ENCODE measurements at regions not wholly inside any gene's neighbourhood (a gene's known extent, or its start where the extent isn't known, plus 50 kb on each side); places are given as distances from the start of the nearest gene placed in this dataset.

DNA sequence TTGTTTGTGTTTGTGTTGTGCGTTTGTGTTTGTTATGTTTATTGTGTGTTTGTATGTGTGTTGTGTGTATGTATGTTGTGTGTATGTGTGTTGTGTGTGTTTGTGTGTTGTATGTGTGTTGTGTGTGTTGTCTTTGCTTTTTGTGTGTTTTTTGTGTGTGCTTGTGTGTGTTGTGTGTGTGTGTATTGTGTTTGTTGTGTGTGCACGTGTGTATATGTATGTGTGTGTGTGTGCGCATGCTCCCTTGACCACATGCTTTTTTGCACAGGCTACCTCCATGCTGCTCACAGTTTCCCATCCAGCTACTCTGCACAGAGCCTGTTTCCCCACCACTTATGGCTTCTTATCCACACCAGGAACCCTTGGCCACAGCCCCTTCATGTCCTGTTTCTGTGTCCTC, 720.0 kb upstream of the ADAMTS16 start:
- DNase-seq, result no peak

DNA sequence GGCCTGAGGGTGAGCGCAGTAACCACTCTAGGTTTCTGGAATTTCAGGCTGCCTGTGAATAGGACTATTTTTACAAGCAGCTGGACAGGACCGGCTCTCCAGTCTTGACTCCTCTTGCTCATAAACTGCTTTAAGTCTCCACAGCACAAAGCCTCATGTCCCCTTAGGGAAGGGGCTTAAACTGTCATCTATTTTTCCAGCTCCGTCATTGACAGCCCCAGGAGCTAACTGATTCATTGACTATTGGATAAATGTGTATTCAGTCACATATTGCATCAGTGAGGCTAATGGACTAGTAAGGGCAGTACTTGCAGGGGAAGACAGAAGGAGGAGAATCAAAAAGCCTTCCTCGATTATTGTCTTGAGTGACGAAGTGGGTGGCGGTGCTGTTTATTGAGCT, 719.4 kb upstream of the ADAMTS16 start:
- DNase-seq, result no peak

DNA sequence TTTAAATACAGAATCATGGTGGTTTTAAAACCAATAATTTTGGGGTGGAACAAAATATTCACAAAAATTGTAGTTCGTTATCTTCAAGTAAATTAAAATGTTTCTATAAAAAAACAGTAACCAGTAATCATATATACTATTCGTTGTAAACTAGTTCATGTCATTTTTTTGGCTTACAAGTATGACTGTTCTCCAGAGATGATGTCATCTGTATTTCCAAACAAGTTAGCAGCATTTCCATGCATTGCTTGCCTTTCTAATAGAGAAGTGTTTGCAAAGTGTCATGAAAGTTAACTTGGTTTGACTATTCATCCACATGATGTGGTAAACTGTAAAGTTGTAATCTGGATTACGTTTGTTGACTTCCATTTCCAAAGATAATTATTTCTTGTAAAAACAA, 717.9 kb upstream of the ADAMTS16 start:
- no peak for DNase-seq

DNA sequence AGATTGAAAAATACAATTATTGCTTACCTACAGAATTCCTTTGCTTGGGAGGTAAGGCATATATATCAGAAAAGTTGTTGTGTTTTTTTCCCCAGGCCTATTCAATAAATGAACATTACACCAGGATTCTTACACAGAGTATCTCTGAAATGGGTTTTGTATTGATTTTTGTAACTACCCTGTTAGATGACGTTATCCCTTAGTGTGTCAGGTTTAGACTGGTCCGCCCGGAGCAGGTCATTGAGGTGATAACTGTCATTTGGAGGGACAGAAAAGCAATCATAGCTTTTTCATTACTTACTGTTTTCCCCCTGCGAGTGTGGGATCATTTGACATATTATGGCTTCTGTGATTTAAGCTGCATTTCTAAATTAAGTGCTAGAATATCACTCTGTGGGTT, 715.2 kb upstream of the ADAMTS16 start:
- DNase-seq, result no peak

GRCh38 chr5:4440536-4440935, 699.6 kb upstream of the ADAMTS16 start:
- DNase-seq, result no peak

DNA sequence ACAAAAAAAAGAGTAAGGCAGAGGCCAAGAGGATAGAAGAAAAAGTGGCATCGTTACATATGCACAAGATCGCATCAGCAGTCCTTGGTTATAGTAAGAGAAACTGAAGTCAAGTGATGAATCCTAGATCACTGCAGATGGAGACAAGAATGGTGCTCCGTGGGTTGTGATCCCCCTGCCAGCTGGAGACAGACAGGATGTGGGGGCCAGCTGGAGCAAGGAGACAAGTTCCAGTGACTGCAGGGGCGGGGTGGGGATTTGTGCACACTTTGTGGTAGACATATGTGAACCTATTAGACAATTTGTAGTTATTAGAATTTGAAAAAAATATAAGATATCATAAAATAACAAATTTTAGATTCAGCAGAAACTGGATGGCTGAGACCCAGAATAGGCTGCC, 697.9 kb upstream of the ADAMTS16 start:
- no peak for DNase-seq

- DNase-seq, result no peak
Measured at GRCh38 chr5:4447657-4448056, 692.5 kb upstream of the ADAMTS16 start.

- no peak for DNase-seq
Measured at GRCh38 chr5:4453655-4454054, 686.5 kb upstream of the ADAMTS16 start.

DNA sequence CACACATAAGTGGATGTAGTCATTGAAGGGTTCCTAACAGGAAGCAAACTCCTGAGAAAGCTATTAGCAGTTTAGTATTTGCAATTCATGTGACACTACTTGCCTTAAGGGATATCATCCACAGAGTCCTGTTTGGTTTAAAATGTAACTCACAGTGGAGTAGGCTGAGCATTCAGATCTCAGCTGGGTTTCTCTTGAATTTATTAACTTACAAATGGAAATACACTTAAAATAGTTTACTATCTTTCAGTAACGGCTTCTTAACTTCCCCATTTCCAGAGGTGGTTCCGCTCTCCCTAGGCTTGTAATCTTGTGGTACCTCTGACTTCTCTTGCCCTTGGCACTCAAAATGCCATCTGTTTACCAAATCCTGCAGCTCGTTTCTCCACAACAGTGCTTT, 660.7 kb upstream of the ADAMTS16 start:
- no peak for DNase-seq

- DNase-seq, result no peak
Measured at GRCh38 chr5:4480528-4481349, 659.4 kb upstream of the ADAMTS16 start.

DNA sequence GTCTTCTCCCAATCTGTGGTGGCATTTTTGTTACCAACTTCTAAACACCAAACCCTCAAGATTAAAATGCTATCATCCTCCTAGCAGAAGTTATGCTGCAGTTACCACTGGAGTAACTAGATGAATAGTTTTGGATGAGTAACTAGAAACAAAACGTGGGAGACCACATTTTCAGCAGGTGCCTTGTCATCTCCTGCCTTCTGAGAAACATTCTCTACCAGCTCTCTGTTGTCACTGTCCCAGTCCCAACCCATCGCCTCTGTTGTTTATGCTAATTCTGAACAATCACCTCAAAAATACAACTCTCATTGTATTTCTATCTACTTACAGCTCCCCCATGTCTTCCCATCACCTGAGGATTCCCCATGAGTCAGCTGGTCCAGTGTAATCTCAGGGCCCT, 652.5 kb upstream of the ADAMTS16 start:
- DNase-seq, result no peak

GRCh38 chr5:4511996-4512656, 628.0 kb upstream of the ADAMTS16 start:
- no peak for DNase-seq

DNA sequence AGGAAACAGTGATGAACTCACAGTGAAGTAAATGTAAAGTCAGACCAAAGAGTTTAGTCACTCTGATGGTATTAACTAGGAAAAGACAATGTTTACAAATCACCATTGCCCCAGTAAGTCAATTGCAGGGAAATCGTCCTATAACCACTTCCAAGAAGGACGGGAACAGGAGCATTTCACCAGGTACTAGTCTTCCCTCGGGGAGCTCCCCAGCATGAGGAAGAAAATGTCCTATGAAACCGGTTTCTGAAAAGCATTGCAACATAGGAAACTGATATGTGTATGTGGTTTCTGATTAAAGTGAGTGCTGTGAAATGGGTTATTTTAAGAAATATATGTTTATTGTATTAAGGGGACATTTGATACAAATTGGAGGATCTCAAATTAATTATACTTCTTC, 626.7 kb upstream of the ADAMTS16 start:
- DNase-seq, result no peak

DNA sequence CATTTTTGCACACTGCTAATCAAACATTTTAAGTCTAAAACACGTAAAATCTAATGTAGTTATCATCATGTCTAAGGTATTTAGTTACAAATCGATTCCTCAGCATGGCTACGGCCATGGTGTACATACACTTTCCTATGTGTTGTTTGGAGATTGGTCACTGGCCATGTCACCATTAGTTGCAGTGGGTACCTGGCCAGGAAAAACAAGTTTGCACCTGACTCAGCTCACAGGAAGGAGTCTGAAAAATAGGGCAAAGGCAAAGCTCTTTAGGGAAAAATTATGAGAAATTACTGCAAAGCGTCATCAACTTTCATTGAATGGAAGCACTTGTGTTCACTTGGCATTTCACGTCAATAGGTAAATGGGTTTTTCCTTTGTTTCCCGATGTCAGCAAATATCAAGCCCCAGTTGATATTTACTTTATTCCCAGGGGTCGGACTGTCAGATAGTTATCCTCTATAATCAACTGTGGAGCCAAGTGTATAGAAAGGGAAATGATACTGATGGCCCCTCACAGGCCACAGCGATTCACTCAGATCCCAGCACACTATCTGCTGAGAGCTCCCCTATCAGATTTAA, 626.0 kb upstream of the ADAMTS16 start:
- DNase-seq, result no peak

- no peak for DNase-seq
Measured at GRCh38 chr5:4518903-4519672, 621.0 kb upstream of the ADAMTS16 start.

GRCh38 chr5:4520559-4520958, 619.6 kb upstream of the ADAMTS16 start:
- no peak for DNase-seq

GRCh38 chr5:4523038-4523437, 617.1 kb upstream of the ADAMTS16 start:
- DNase-seq, result no peak

DNA sequence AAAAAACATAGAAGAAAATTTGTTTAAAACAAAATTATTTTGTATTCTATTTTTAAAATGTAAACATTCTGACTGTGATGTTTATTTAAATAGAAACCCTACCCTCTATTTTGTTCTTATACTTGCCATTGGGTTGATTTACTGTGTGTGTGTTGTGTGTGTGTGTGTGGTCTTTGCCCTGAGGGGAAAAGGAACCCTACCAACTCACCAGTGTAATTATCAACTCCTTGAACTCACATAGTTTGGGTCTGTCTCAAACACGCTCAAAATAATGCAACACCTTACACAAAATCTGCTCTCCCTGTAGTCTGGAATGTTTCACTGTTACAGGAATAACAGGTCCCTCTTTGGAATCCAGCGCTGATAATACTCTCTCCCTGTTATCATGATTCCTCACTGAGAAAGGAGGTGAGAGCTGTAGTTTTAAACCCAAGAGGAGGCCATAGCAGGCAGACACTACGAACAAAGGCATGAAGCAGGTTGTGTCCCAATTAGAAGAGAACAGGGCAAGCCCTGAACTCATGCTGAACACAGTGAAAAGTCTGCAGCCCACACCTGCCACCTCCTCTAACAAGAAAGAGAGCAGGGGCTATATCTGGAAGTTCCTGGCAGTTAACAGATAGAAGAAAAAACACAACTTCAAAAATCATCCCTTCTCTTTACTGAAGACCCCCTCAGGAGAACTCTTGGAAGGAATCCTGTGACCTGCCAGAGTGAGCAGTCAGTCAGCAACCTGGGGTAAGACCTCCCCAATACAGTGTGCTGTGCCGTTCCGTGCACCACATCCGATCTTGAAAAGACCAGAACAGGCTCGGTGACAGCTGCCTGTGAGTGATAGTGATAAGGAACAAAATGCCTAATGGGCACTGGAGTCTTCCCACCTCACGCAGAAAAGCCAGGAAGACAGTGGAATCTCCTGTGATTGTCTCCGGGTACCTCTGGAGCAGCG, 608.1 kb upstream of the ADAMTS16 start:
- no peak for DNase-seq

DNA sequence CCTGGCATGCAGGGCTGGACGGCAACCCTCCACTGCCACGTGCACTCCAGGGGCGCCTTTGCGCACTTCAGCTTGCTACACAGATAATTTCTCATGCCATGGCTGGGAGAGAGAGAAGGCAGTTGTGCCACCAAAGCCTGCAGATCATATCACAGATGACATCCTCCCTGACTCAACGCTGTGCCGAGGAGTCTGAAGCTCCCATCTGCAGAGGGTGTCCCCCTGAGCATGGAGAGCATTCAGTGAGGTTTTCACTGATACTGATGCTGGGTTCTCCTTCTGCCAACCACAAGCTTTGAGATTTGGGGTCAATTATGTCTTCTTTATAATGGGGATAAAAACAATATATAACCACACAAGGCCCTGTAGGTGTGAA, 607.4 kb upstream of the ADAMTS16 start:
- no peak for DNase-seq

GRCh38 chr5:4533457-4534105, 606.5 kb upstream of the ADAMTS16 start:
- no peak for DNase-seq

DNA sequence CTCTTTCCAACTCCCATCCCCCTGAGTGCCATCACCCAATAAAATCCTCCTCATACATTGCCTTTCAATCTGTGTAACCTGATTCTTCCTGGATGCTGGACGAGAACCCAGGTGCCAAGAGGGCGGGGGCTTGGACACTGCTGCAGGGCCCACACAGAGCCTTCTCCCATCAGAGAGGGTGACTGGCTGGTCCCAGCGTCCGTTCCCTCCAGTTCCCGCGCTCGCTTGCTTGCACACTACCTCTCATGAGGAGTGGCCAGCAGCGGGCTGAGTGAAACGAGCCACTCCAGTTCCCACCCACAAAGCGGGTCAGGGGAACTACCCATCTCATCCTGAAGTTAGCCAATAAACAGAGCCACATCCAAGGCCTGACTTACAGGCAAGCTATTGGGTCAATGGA, 602.6 kb upstream of the ADAMTS16 start:
- no peak for DNase-seq

Data from stimulated activated naive CD4-positive, alpha-beta T cell treated with Interleukin-2 at 50 U/mL for 16 hours (primary cell).